GM19397 (cell line): ENCODE measurements at regions not wholly inside any gene's neighbourhood (a gene's known extent, or its start where the extent isn't known, plus 50 kb on each side); places are given as distances from the start of the nearest gene placed in this dataset.
"Not testable (repeated sequence)": the region's sequence is repeated elsewhere in the genome, so short reads cannot be mapped to it uniquely, and the experiment has no call there.

Source experiments
- ATAC-seq: cut with Tn5 transposase; IDR thresholded peaks from one replicate; pipeline ENCODE4 v1.9.1; 2021; ENCODE audit warnings: mild to moderate bottlenecking, moderate library complexity; ENCODE audit not compliant: unreplicated experiment

DNA sequence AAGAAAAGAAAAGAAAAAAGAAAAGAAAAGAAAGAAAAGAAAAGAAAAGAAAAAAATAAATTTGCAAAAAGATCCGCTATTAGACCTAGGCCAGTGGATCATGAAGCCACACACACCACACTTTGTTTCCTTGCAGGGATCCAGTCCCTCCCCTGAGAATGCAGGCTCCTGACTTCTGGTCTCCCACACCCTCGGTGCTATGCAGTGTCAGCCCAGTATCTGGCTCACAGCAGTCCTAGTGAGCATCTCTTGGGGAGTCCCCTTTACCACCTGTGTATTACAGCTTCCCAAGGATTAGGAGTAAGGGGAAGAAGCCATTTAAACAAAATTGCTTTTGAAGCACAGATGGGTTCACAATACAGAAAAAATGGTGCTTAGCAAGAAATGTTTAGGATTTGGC lies 174.1 kb upstream of the IRF2BP2 start:
- not testable (repeated sequence) for ATAC-seq

GRCh38 chr1:234782791-234783190 lies 172.8 kb upstream of the IRF2BP2 start:
- ATAC-seq, result no peak

DNA sequence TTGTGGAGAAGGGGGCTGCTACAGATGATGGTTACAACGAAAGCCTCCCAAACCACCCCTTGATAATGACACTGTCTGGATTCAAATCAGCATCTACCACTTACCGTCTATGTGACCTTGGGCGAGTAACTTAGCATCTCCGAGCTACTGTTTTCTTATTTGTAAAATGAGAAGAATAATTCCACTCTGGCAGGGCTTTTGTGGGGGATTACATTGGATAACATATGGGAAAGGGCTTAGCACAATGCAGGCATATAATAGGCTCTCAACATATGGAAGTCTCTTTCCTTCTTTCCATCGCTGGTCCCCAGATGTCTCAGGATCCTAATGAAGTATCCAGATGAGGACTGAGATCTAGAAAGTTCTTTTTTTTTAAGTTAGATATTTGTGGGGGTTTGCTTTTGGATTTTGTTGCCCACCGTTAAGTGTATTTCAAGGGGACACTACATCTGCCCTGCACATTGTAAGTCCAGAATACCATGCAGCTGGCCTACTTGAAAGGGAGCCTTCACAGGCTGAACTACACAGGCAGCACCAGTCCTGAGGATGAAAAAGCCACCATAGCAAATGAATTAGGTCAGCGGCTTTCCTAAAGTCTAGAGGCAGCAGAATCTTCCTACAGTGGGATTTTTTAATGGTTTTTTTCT lies 172.2 kb upstream of the IRF2BP2 start:
- ATAC-seq, result no peak

DNA sequence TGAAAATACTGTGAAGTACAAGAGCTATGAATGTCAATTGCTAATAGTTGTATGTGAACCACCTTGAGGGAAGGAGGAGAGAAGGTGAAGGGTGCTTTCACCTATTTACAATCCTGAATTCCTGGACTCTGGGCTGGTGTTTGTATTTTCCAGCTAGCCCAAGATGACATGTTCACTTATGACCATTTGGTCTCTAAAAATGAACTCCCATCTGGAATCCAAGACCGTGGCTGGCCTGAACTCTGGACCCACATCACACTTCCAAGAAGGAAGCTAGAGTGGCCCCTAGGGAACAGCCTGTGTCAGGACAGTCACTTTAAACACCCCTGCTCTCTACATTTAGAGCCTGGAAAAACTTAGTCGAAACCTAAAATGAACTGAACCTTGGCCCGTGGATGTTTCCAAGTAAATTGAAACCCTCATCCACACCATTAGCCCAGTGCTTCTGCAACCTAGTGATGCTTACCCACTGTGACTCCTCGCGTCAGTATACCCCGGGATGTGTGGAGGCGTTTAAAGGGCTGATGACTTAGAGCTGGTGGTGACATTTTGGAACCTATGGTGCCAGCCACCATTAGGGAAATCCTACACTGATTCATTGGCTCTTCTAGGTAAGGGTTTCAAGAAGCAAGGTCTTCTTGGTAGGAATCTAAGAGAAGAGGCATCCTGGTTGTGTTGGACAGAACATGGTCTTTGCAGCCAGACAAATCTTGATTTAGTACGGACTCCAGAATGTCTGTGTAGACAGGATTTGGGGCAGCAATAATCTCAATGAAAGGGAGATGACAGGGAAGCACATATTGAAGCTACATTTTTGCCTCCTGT lies 171.5 kb upstream of the IRF2BP2 start:
- no peak for ATAC-seq

- ATAC-seq, result no peak
Measured at GRCh38 chr1:234780531-234781162, 170.7 kb upstream of the IRF2BP2 start.

- ATAC-seq, result no peak
Measured at GRCh38 chr1:234780112-234780511, 170.1 kb upstream of the IRF2BP2 start.

DNA sequence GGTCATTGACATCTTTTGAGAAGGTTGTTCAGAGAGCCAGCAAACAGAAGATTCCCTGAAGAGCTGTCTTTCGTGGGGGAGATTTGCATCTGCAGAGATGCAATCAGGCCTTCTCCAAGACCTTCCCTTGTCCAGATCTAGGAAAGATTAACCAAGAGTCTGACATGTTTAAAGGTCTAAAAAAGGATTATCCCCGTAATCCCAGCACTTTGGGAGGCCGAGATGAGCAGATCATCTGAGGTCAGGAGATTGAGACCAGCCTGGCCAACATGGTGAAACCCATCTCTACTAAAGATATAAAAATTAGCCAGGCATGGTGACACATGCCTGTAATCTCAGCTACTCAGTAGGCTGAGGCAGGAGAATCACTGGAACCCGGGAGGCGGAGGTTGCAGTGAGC lies 169.6 kb upstream of the IRF2BP2 start:
- not testable (repeated sequence) for ATAC-seq

- ATAC-seq, result no peak
Measured at GRCh38 chr1:234779160-234779538, 169.2 kb upstream of the IRF2BP2 start.

DNA sequence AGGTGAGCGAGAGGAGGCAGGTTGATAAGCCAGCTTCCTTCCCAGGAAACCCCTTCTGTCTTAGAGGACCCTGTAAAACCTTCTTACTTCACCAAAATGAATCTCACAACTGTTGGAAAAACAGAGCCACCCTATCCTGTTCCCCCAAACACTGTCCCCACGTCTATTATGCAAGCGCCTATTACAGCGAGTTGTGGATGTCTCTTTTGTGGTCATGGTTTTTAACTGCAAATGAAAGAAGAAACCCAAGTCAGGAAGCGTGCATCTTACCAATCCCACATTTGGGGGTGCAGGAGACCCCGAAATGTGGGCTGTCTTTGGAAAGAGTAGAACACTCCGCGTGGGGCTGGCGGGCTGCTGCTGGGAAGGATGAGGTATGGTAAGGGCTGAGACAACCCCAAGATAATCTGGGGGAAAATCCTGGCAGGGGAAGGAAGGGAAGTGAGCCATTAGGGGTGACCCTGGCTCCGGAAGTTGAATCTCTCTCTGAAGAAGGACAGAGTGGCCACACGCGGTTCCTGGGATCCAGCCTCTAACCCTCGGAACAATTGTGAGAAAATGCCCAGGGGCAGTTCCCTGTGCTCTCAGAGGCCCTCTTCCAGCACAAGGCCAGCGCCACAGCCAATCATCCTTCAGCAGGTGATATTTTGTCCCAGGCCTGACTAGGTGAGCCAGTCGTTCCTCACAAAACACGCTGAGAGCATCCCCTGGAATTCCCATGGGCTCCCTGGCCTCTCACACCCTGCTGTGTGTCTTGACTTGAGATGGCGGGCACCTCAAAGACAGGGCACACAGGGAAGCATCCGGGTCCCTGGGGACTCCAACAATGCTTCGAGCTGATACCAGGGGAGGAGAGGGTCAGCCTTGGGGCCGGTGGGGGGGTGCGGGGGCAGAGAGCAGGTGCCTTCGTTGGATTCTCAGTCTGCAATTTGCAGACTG lies 168.5 kb upstream of the IRF2BP2 start:
- no peak for ATAC-seq

DNA sequence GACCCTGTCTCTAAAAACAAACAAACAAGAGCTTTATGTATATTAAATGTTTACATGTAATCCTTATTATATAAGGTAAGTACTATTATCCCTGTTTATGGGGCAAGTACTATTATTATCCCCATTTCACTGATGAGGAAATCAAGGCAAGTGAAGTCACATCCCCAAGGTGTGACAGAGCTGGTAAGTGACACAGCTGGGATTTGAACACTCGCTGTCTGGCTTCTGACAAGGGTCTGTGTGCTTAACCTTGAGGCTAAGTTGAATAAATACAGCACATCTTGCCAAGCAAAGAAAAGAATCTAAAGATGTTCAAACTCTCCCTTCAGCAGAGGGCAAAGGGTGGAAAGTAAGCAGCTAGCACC lies 167.9 kb upstream of the IRF2BP2 start:
- ATAC-seq, result no peak

DNA sequence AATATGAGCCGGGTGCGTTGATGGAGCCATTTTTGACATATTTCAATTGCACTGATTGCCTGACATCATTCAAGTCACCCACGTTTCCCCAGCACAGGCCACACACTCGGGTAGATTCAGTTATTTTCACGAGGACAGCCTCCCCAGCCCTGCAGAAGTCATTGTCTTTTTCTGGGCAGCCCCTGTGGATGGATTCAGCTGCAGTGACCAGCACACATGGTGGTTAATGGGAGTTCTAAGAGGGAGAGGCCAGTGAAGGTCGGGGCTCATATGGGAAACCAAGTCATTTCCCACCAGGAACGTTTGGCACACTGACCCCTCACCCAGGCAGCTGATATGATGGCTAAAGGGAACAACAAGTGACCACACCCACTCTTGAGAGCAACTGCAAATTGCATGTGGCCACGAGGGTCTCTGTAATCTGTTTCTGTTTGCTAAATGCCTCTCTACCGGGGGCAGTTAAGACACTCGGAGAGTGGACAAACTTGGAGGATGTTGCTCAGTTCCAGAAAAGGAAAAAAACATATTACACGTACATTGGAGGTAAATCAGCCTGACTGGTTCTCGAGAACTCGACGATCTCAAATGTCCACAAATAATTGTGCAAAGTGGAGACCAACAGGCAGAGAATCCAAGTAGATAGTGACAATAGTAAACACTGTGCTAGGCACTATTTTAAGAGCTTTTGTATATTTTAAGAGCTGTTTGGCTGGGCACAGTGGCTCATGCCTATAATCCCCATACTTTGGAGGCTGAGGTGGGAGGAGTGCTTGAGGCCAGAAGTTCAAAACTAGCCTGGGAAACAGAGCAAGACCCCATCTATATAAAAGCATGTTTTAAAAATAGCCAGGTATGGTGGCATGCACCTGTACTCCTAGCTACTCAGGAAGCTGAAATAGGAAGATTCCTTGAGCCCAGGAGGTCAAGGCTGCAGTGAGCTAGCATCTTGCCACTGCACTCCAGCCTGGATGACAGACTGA lies 167.2 kb upstream of the IRF2BP2 start:
- ATAC-seq, result no peak

GRCh38 chr1:234776256-234776875 lies 166.4 kb upstream of the IRF2BP2 start:
- ATAC-seq, result no peak

DNA sequence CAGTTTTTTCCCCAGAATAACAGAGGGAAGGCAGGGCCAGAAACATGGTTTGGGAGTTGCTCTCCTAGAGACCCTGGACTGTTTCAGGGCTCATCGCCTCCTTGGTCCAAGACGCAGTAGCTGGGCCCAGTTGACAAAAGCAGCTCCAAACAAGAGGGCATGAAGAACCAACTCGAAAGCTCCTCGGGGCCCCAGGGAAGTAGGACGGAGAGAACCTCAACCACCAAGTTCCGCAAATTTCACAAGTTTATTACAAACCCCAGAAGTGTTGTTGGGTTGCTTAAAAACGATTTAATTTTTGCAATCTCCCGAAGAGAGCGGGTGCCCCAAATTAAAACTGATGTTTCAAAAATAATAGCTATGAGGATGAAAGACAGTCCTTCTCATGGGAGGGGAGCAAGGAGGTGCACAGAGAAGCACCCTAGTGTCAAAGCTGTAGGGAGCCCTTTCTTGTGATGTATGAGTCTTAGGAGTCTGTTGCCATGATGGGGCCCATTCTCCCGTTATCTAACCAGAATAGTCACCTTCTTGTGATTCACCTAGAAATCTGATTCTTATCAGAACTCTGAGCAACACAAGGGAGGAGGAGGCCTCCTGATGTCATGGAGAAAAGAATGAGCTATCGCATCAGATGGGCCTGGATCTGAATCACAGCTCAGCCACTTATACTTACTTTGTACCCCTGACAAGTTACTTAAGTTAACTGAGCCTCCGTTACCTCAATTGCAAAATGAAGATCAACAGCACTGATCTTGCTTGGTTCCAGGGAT lies 165.7 kb upstream of the IRF2BP2 start:
- no peak for ATAC-seq

- ATAC-seq, result no peak
Measured at GRCh38 chr1:234774971-234775370, 165.0 kb upstream of the IRF2BP2 start.

GRCh38 chr1:234773936-234774677 lies 164.1 kb upstream of the IRF2BP2 start:
- no peak for ATAC-seq

DNA sequence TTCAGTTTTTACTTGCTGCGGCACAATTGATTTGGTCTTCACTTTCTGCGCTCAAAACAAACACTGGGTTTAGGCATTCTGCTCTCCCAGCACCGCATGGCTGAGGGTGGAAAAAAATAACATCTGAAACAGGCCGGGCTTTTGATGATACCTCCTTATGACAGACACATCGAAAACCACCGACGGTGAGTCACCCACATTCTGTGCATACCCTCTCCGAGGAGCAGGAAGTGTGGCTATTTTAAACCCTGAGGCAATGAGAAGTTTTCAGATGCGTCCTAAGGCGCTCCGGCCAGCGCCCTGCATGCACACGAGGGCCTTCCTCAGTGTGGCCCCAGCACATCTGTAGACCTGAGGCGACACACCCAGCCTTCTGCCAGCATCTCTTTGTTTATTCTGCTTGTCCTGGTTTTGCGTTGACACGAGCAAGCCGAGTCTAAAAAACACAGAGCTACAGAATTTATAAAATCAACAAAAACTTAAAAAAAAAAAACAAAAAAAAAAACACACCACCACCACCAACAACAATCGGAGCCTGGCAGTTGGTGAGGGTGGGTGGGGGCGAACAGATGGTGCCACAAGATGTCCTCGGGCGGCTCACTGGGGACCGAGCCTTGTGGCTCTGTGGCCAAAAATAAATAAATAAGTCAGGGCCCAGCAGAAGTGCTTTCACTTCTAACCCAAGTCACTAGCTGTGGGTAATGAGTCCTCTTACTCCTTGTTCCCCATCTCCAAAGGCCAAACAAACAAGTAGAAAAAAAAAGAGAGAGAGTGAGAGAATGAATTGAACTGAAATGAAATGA lies 162.6 kb upstream of the IRF2BP2 start:
- ATAC-seq, result peak; percentile 87
